Hypothalamus (tissue), 51 donors: ENCODE measurements at regions not wholly inside any gene's neighbourhood (a gene's known extent, or its start where the extent isn't known, plus 50 kb on each side); places are given as distances from the start of the nearest gene placed in this dataset.

ENCODE experiments used
- DNase-seq, 51 donors: peaks; one replicate each; lab custom pipeline; 2025; lab: John Stamatoyannopoulos, UW

GRCh38 chr2:146305164-146305563 lies 1539.7 kb upstream of the ACVR2A start:
- DNase-seq, result no peak

GRCh38 chr2:146301287-146301686 lies 1543.5 kb upstream of the ACVR2A start:
- DNase-seq, result no peak

GRCh38 chr2:146295080-146295670 lies 1549.7 kb upstream of the ACVR2A start:
- DNase-seq, result no peak

- no peak for DNase-seq
Observed at GRCh38 chr2:146287281-146287680, 1557.5 kb upstream of the ACVR2A start.

- DNase-seq, result no peak
Observed at GRCh38 chr2:146278881-146279280, 1565.9 kb upstream of the ACVR2A start.

- no peak for DNase-seq
Observed at GRCh38 chr2:146271131-146271831, 1573.5 kb upstream of the ACVR2A start.

- DNase-seq, result no peak
Observed at GRCh38 chr2:146270618-146271017, 1574.2 kb upstream of the ACVR2A start.

GRCh38 chr2:146267093-146267492 lies 1577.7 kb upstream of the ACVR2A start:
- no peak for DNase-seq

GRCh38 chr2:146265656-146266055 lies 1579.2 kb upstream of the ACVR2A start:
- DNase-seq, result no peak

GRCh38 chr2:146262606-146263005 lies 1582.2 kb upstream of the ACVR2A start:
- no peak for DNase-seq

GRCh38 chr2:146260551-146260950 lies 1584.3 kb upstream of the ACVR2A start:
- DNase-seq, result no peak

- no peak for DNase-seq
Observed at GRCh38 chr2:146259816-146260215, 1585.0 kb upstream of the ACVR2A start.

- no peak for DNase-seq
Observed at GRCh38 chr2:146258071-146258470, 1586.8 kb upstream of the ACVR2A start.

GRCh38 chr2:146252119-146252518 lies 1592.7 kb upstream of the ACVR2A start:
- no peak for DNase-seq

GRCh38 chr2:146251328-146251727 lies 1593.5 kb upstream of the ACVR2A start:
- no peak for DNase-seq

GRCh38 chr2:146246736-146247523 lies 1597.9 kb upstream of the ACVR2A start:
- no peak for DNase-seq

GRCh38 chr2:146246002-146246735 lies 1598.7 kb upstream of the ACVR2A start:
- DNase-seq, result no peak

GRCh38 chr2:146244830-146245229 lies 1600.0 kb upstream of the ACVR2A start:
- DNase-seq, result no peak

GRCh38 chr2:146244131-146244530 lies 1600.7 kb upstream of the ACVR2A start:
- DNase-seq, result no peak

- no peak for DNase-seq
Observed at GRCh38 chr2:146241023-146241422, 1603.8 kb upstream of the ACVR2A start.

- DNase-seq, result no peak
Observed at GRCh38 chr2:146240391-146240790, 1604.4 kb upstream of the ACVR2A start.
